VCaP (cell line): ENCODE measurements at regions not wholly inside any gene's neighbourhood (a gene's known extent, or its start where the extent isn't known, plus 50 kb on each side); places are given as distances from the start of the nearest gene placed in this dataset.

Experiments used
- H3K27ac ChIP-seq: fragments of 450-650 bp; 2 replicates; pipeline ENCODE4 v1.5.1; 2017
- CTCF ChIP-seq: fragments of 450-650 bp; conservative IDR thresholded peaks from 2 replicates; pipeline ENCODE4 v1.5.1; 2017; ENCODE audit warnings: mild to moderate bottlenecking, moderate library complexity

- H3K27ac ChIP-seq, result peak overlapping the region; percentile 54
These were observed 97.0 kb downstream of the BAMBI start for GRCh38 chr10:28774051-28774995.

DNA sequence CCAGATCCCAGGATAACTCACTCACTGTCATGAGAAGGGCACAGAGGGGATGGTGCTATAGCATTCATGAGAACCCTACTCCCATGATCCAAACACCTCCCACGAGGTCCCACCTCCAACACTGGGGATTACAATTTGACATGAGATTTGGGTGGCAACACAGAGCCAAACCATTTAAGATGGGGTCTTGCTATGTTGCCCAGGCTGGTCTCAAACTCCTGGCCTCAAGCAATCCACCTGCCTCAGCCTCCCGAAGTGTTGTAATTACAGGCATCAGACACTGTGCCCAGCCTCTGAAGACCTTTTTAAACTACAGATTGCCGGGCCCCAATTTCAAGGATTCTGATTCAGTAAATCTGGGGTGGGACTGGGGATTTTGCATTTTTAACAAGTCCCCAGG lies 98.5 kb downstream of the BAMBI start:
- H3K27ac ChIP-seq, result no peak overlapping the region
- TF ChIP-seq CTCF, result no peak

More at GRCh38 chr10:28774051-28774995, 97.0 kb downstream of the BAMBI start:
- TF ChIP-seq CTCF, result no peak

GRCh38 chr10:28776519-28776918 lies 99.2 kb downstream of the BAMBI start:
- TF ChIP-seq CTCF, result no peak
- H3K27ac ChIP-seq, result no peak overlapping the region

DNA sequence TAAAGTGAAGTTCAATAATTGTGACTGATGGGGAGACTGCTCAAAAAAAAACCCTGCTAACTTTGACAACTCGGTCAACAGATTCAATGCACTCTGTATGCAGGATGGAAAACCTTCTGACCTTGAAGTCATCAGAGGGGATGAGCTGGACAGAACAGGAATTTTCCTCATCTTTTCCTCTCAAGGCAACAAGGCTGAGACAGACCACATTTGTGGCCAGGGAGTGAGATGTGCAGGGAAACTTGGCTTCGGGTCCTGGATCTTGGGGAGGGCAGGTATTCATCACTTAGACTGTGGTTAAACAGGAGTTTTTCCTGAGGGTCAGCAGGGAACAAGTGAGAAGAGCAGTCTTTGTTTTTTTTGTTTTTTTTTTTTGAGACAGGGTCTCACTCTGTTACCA lies 100.6 kb downstream of the BAMBI start:
- H3K27ac ChIP-seq, result no peak overlapping the region

DNA sequence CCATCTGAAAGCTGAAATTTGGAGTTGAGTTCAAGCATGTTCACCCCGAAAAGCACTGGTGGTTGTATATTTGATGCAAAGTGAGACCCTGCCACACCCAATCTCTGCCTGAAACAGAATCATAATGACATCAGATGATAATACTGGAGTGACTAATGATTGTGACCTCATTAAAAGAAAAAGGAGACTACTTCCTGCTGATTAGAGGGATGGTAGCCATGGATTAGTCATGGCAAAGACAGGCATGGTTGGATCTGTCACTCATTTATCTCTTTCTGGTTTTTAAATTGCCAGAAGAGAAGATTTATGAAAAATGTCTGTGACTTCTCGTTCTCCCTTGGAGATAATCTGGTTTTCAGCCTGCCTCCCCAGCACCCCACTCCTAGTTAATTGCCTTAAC lies 101.2 kb downstream of the BAMBI start:
- TF ChIP-seq CTCF, result no peak
- H3K27ac ChIP-seq, result no peak overlapping the region

More for the DNA sequence above, 100.6 kb downstream of the BAMBI start:
- no peak for TF ChIP-seq CTCF

- no peak overlapping the region for H3K27ac ChIP-seq
- TF ChIP-seq CTCF, result no peak
These were observed 104.0 kb downstream of the BAMBI start for GRCh38 chr10:28781296-28781695.

DNA sequence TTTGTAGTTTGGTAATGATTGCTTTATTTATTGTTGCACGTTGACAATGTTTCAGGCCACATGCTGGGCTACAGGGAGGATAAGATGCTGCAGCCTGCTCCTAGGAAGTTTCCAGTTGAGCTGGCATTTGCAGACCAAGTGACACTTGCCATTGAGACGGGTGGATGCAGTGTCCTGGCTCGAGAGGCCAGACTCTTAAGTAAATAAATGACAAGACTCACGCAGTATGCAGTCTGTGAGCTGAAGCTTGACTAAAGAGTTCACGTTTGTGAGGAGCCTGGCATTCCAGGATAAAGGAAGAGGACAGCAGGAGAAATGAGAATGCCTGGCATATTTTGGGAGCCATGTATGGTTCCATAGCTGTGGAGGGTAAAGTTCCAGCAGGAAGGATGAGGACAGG lies 105.8 kb downstream of the BAMBI start:
- H3K27ac ChIP-seq, result no peak overlapping the region
- no peak for TF ChIP-seq CTCF
